ENCODE measurements at regions not wholly inside any gene's neighbourhood (a gene's known extent, or its start where the extent isn't known, plus 50 kb on each side); places are given as distances from the start of the nearest gene placed in this dataset.

DNA sequence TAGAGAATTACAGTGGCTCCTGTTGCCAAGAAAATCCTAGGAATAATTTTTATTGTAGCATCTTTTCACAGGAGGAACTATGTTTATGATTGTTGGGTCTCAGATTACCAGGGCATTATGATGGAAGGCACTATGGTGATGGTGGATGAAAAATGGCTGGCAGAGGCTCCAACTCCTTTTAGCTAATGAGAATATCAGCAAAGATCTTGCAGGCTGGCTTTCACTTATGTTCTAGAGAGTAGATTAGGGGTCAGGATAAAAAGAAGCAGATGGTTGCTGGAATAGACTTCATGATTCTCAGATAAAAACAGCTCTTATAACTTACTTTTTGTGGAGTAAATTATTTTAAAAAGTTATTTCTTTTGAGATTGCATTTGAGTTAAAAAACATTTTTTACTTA, 501.9 kb downstream of the TRHDE start:
- TF ChIP-seq CTCF (optimal IDR thresholded peaks at IDR 0.05 in 1 of 3, IDR thresholded peaks at IDR 0.05 in 1 of 3, conservative IDR thresholded peaks at IDR 0.05 in 1 of 3; ENCODE audit: extremely low read depth in 1 of 3, insufficient read depth in 2 of 3, low read length in 3 of 3) (no peak), EZH2 (IDR thresholded peaks at IDR 0.05; ENCODE audit: low read length) (no peak)

All from keratinocyte (primary cell).